GM18858 (cell line): ENCODE measurements at regions not wholly inside any gene's neighbourhood (a gene's known extent, or its start where the extent isn't known, plus 50 kb on each side); places are given as distances from the start of the nearest gene placed in this dataset.
"Not testable (repeated sequence)": the region's sequence is repeated elsewhere in the genome, so short reads cannot be mapped to it uniquely, and the experiment has no call there.

ENCODE experiments used
- ATAC-seq: cut with Tn5 transposase; IDR thresholded peaks from one replicate; pipeline ENCODE4 v1.9.1; 2021; ENCODE audit not compliant: unreplicated experiment

- no peak for ATAC-seq
Observed at GRCh38 chr12:107826276-107826675, 51.8 kb downstream of the ASCL4 start.

- ATAC-seq, result no peak
Observed at GRCh38 chr12:107829271-107829670, 54.8 kb downstream of the ASCL4 start.

- ATAC-seq, result no peak
Observed at GRCh38 chr12:107832441-107832840, 57.9 kb downstream of the ASCL4 start.

GRCh38 chr12:107840186-107840585, 65.7 kb downstream of the ASCL4 start:
- ATAC-seq, result no peak

GRCh38 chr12:107843351-107844311, 69.1 kb downstream of the ASCL4 start:
- ATAC-seq, result no peak

GRCh38 chr12:107844312-107844921, 69.9 kb downstream of the ASCL4 start:
- no peak for ATAC-seq

GRCh38 chr12:107845226-107845979, 70.9 kb downstream of the ASCL4 start:
- no peak for ATAC-seq

- ATAC-seq, result no peak
Observed at GRCh38 chr12:107845980-107846659, 71.6 kb downstream of the ASCL4 start.

GRCh38 chr12:107847430-107847829, 72.9 kb downstream of the ASCL4 start:
- ATAC-seq, result no peak

- ATAC-seq, result no peak
Observed at GRCh38 chr12:107847830-107848229, 73.3 kb downstream of the ASCL4 start.

GRCh38 chr12:107853479-107853878, 79.0 kb downstream of the ASCL4 start:
- ATAC-seq, result no peak

- no peak for ATAC-seq
Observed at GRCh38 chr12:107855471-107855870, 81.0 kb downstream of the ASCL4 start.

GRCh38 chr12:107856096-107856495, 81.6 kb downstream of the ASCL4 start:
- ATAC-seq, result no peak

- ATAC-seq, result no peak
Observed at GRCh38 chr12:107857191-107857590, 82.7 kb downstream of the ASCL4 start.

GRCh38 chr12:107859367-107859766, 84.9 kb downstream of the ASCL4 start:
- no peak for ATAC-seq

- ATAC-seq, result no peak
Observed at GRCh38 chr12:107864235-107864634, 89.7 kb downstream of the ASCL4 start.

GRCh38 chr12:107864727-107865126, 90.2 kb downstream of the ASCL4 start:
- not testable (repeated sequence) for ATAC-seq

GRCh38 chr12:107873223-107873622, 98.7 kb downstream of the ASCL4 start:
- ATAC-seq, result no peak

GRCh38 chr12:107875786-107876185, 101.3 kb downstream of the ASCL4 start:
- ATAC-seq, result no peak

GRCh38 chr12:107884769-107885694, 110.5 kb downstream of the ASCL4 start:
- no peak for ATAC-seq
